IMR-90 (cell line): ENCODE measurements at regions not wholly inside any gene's neighbourhood (a gene's known extent, or its start where the extent isn't known, plus 50 kb on each side); places are given as distances from the start of the nearest gene placed in this dataset.

Source experiments
- ATAC-seq: fragments of 200-7000 bp; cut with Tn5 transposase; 2 replicates; pipeline ENCODE4 v1.9.1; 2020; ENCODE audit warnings: low read depth, mild to moderate bottlenecking, moderate library complexity
- BruUV-seq: library from RNA; stranded (reverse); fragments of 400-500 nt; replicated peaks from 2 replicates; lab custom pipeline; 2021; lab: Mats Ljungman, UMichigan
- CTCF ChIA-PET: fragments of 300-600 bp; formaldehyde crosslinking; extraction: SDS; loops from one replicate; lab custom pipeline; 2021; ENCODE audit warnings: antibody characterized with exemption; lab: Yijun Ruan, JAX
- POLR2A ChIA-PET: fragments of 300-600 bp; sonication (Branson Sonifier 250); formaldehyde crosslinking; loops from one replicate; lab custom pipeline; 2022; ENCODE audit warnings: antibody characterized with exemption; ENCODE audit not compliant: unreplicated experiment; lab: Charles Lee
- DNase-seq: peaks from one replicate; pipeline ENCODE4 v3.0.0; 2013
- H2AFZ ChIP-seq: replicated peaks from 2 replicates; pipeline ENCODE3; 2013; ENCODE audit warnings: low read length, mild to moderate bottlenecking; ENCODE audit not compliant: poor library complexity
- H2AK5ac ChIP-seq: 2 replicates; pipeline ENCODE4 v1.6.1; 2013; ENCODE audit warnings: low read depth, low read length, inconsistent platforms
- H2AK9ac ChIP-seq: replicated peaks from 2 replicates; pipeline ENCODE3; 2013; ENCODE audit warnings: mild to moderate bottlenecking, low read depth, low read length, moderate library complexity; ENCODE audit not compliant: poor library complexity
- H2BK120ac ChIP-seq: 2 replicates; pipeline ENCODE4 v1.6.1; 2013; ENCODE audit warnings: low read depth, low read length, inconsistent platforms
- H2BK15ac ChIP-seq: 3 replicates; pipeline ENCODE4 v1.6.1; 2013; ENCODE audit warnings: low read depth, low read length, inconsistent platforms
- H2BK20ac ChIP-seq: 2 replicates; pipeline ENCODE4 v1.6.1; 2013; ENCODE audit warnings: low read depth, mild to moderate bottlenecking, inconsistent platforms, low read length, moderate library complexity
- H2BK5ac ChIP-seq: 2 replicates; pipeline ENCODE4 v1.6.1; 2013; ENCODE audit warnings: mild to moderate bottlenecking, low read depth, low read length, inconsistent platforms; ENCODE audit not compliant: poor library complexity, severe bottlenecking
- H3K14ac ChIP-seq: replicated peaks from 2 replicates; pipeline ENCODE4 v1.6.1; 2013; ENCODE audit warnings: low read depth, low read length, inconsistent platforms
- H3K18ac ChIP-seq: 2 replicates; pipeline ENCODE4 v1.6.1; 2013; ENCODE audit warnings: low read depth, low read length, control low read depth
- H3K23ac ChIP-seq: 2 replicates; pipeline ENCODE4 v1.6.1; 2013; ENCODE audit warnings: low read depth, low read length, inconsistent platforms
- H3K27ac ChIP-seq: 2 replicates; pipeline ENCODE4 v1.5.1; 2013; ENCODE audit warnings: mild to moderate bottlenecking, control low read depth, low read length; ENCODE audit not compliant: insufficient read depth
- H3K27me3 ChIP-seq: 2 replicates; pipeline ENCODE4 v1.6.1; 2013; ENCODE audit warnings: low read length; ENCODE audit not compliant: control insufficient read depth, insufficient read depth
- H3K36me3 ChIP-seq: 2 replicates; pipeline ENCODE4 v1.6.1; 2013; ENCODE audit warnings: low read length, mixed read lengths; ENCODE audit not compliant: control insufficient read depth, insufficient read depth
- H3K4ac ChIP-seq: 2 replicates; pipeline ENCODE4 v1.6.1; 2013; ENCODE audit warnings: low read depth, low read length, inconsistent platforms
- H3K4me1 ChIP-seq: 2 replicates; pipeline ENCODE4 v1.6.1; 2013; ENCODE audit warnings: low read length, mixed read lengths; ENCODE audit not compliant: control insufficient read depth, insufficient read depth
- H3K4me2 ChIP-seq: 2 replicates; pipeline ENCODE4 v1.6.1; 2013; ENCODE audit warnings: low read depth, mild to moderate bottlenecking, control low read depth, low read length, moderate library complexity
- H3K4me3 ChIP-seq: 2 replicates; pipeline ENCODE4 v1.5.1; 2013; ENCODE audit warnings: low read depth, mild to moderate bottlenecking, control low read depth, low read length, moderate library complexity; ENCODE audit not compliant: insufficient read depth
- H3K56ac ChIP-seq: 2 replicates; pipeline ENCODE4 v1.6.1; 2013; ENCODE audit warnings: low read length, inconsistent platforms; ENCODE audit not compliant: insufficient read depth; ENCODE audit errors: extremely low read depth
- H3K79me1 ChIP-seq, 2 experiments: 2 replicates each; pipeline ENCODE4 v1.6.1; 2013; ENCODE audit warnings: low read length in 2 of 2, inconsistent platforms in 1 of 2, low read depth in 1 of 2
- H3K9ac ChIP-seq: 2 replicates; pipeline ENCODE4 v1.6.1; 2013; ENCODE audit warnings: low read depth, low read length, control low read depth
- H3K9me1 ChIP-seq: 2 replicates; pipeline ENCODE4 v1.6.1; 2013; ENCODE audit warnings: low read length, inconsistent platforms; ENCODE audit not compliant: insufficient read depth
- H3K9me3 ChIP-seq: 2 replicates; pipeline ENCODE4 v1.6.1; 2013; ENCODE audit warnings: low read length; ENCODE audit not compliant: control insufficient read depth, insufficient read depth
- H4K20me1 ChIP-seq: 2 replicates; pipeline ENCODE4 v1.6.1; 2013; ENCODE audit warnings: low read length, inconsistent platforms; ENCODE audit not compliant: insufficient read depth
- H4K5ac ChIP-seq: 2 replicates; pipeline ENCODE4 v1.6.1; 2013; ENCODE audit warnings: mild to moderate bottlenecking, low read depth, low read length, control low read depth
- H4K8ac ChIP-seq, 2 experiments: 2 replicates each; pipeline ENCODE4 v1.6.1; 2013; ENCODE audit warnings: low read depth in 2 of 2, low read length in 2 of 2, control low read depth in 1 of 2, inconsistent platforms in 1 of 2
- H4K91ac ChIP-seq: 2 replicates; pipeline ENCODE4 v1.6.1; 2013; ENCODE audit warnings: low read depth, low read length, inconsistent platforms; ENCODE audit not compliant: insufficient read depth
- MAFK ChIP-seq: IDR thresholded peaks from 2 replicates; pipeline ENCODE4 v1.6.1; 2012; ENCODE audit warnings: low read depth, low read length, improper control_type of control experiment
- WGBS, 2 experiments: methylation state at CpG; one replicate each; pipeline versions ENCODE4 v1.1.5 to v1.1.7; 2013; ENCODE audit warnings: missing lambda C conversion rate in 2 of 2; ENCODE audit not compliant: insufficient read length in 1 of 2; ENCODE audit errors: extremely low coverage in 2 of 2; 5-methylcytosine and 5-hydroxymethylcytosine counted together
- dilution Hi-C: fragments of 300-500 bp; cut with HindIII; formaldehyde crosslinking; loops from one replicate; pipeline ENCODE4 v1.14.3; 2018; ENCODE audit warnings: low sequenced_read_pairs; ENCODE audit not compliant: unreplicated experiment
- in situ Hi-C: fragments of 300-500 bp; cut with MboI; formaldehyde crosslinking; loops from 3 replicates; pipeline ENCODE4 v1.14.3; 2019; ENCODE audit warnings: low sequenced_read_pairs, inconsistent platforms, mixed read lengths
- intact Hi-C: fragments of 100-400 bp; cut with micrococcal nuclease; formaldehyde crosslinking; loops from 2 replicates; pipeline ENCODE4 v1.10.0; 2022
- TF ChIP-seq, protein P1 (sequence below): fragments of 150-350 bp; IDR thresholded peaks from 2 replicates; pipeline ENCODE4 v1.6.1; 2017; ENCODE audit warnings: mild to moderate bottlenecking, antibody characterized with exemption, low read length, low read depth

DNA sequence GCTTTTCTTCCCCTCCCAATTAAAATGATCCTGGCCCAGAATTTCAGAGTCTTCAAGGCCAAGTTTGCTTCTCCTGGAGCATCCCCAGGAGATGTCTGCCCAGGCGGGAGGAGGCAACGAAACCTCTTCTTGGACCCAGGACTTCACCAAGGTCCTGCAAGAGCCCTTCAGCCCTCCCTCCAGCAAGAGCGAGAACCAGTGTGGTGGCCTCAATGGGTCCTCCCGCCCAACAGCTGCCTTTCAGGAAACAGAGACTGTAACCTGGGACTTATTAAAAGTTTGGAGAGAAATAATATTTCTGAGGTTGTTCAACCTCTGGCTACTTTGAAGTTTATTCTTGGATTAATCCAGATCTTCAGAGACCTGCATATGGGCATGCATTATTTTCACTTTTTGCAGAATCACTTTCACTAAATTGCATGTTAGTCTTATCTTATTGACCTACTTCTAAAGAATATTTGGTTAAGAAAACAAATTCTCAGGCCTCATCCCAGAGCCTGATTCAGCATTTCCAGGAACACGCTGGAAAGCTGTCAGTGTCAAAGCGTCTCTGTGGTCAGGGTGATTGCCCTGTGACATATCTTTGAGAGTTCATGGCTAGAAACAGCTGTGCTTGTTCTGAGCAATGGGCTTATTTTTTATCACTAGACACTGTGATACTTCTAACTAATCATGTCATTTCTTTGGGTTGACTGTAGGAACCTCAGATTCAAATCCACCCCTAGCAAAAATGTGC, 66.0 kb upstream of the CLDN14 start:
- intact Hi-C loops: no loop called here
- no peaks in the 10 kb centered on the region for H4K20me1 ChIP-seq
- WGBS, 2 experiments: no CpG with 5 or more reads among the region's 6 CpGs

More for the DNA sequence above, 66.0 kb upstream of the CLDN14 start:
- Histone ChIP-seq H3K23ac (0 out of 2 replicates have a peak overlapping the region, but pooled peaks have one; percentile 33), H3K18ac (no peak overlapping the region), H2AK5ac (no peak overlapping the region), H3K4ac (no peak overlapping the region), H3K9me3 (peaks cover under 1% of the 10 kb centered on the region; the same call in 1 of the 2 replicates), H2AFZ (no peak overlapping the region), H3K4me1 (peaks cover 4% of the 10 kb centered on the region), H2AK9ac (no peak overlapping the region), H3K4me2 (no peak overlapping the region), H4K91ac (no peak overlapping the region), H3K56ac (no peak overlapping the region), H3K27me3 (peaks cover 77% of the 10 kb centered on the region), H2BK120ac (no peak overlapping the region), H4K8ac (no peak overlapping the region), H2BK5ac (no peak overlapping the region), H3K9me1 (no peaks in the 10 kb centered on the region), H2BK20ac (no peak overlapping the region), H4K5ac (no peak overlapping the region), H3K14ac (no peak overlapping the region), H3K4me3 (no peak overlapping the region), H3K9ac (no peak overlapping the region), H3K27ac (no peak overlapping the region), H2BK15ac (no peak overlapping the region), H3K36me3 (no peaks in the 10 kb centered on the region), H3K79me1 (no peaks in the 10 kb centered on the region)
- ATAC-seq (no peak), DNase-seq (no peak)
- POLR2A ChIA-PET: no interaction called here
- BruUV-seq: no TSS peak
- dilution Hi-C loops: no loop called here
- TF ChIP-seq, protein P1, sequence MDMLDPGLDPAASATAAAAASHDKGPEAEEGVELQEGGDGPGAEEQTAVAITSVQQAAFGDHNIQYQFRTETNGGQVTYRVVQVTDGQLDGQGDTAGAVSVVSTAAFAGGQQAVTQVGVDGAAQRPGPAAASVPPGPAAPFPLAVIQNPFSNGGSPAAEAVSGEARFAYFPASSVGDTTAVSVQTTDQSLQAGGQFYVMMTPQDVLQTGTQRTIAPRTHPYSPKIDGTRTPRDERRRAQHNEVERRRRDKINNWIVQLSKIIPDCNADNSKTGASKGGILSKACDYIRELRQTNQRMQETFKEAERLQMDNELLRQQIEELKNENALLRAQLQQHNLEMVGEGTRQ: no peak
- TF ChIP-seq MAFK: 0 out of 2 replicates have a peak, but pooled peaks have one; percentile 12
- CTCF ChIA-PET: interaction anchor here (0.5 kb wide), 1 partner anchor 85 kb away, joined by 4 read pairs; no protein-coding TSS in a partner anchor
- in situ Hi-C loops: no loop called here
